Thoracic aorta (tissue), 2 donors: ENCODE measurements at regions not wholly inside any gene's neighbourhood (a gene's known extent, or its start where the extent isn't known, plus 50 kb on each side); places are given as distances from the start of the nearest gene placed in this dataset.

Experiments
- ATAC-seq: fragments of 150-250 bp; one replicate; pipeline ENCODE4 v1.8.0; 2017; ENCODE audit warnings: low read depth; ENCODE audit not compliant: insufficient number of reproducible peaks, low FRiP score
- DNase-seq: peaks from one replicate; pipeline ENCODE4 v3.0.0-alpha.2; 2020; ENCODE audit warnings: low spot score
- H3K27ac ChIP-seq, 2 donors: fragments of 200-600 bp; sonication (generic); 1 replicate in 1 of 2; 2 replicates in 1 of 2; pipeline ENCODE4 v1.5.1; 2016; ENCODE audit warnings: mild to moderate bottlenecking in 2 of 2, moderate library complexity in 2 of 2
- H3K27me3 ChIP-seq: fragments of 200-600 bp; sonication (generic); replicated peaks from 2 replicates; pipeline ENCODE4 v1.6.0; 2016; ENCODE audit warnings: mild to moderate bottlenecking; ENCODE audit not compliant: insufficient read depth
- H3K36me3 ChIP-seq: fragments of 200-600 bp; sonication (generic); one replicate; pipeline ENCODE4 v1.5.1; 2016
- H3K4me1 ChIP-seq, 2 donors: fragments of 200-600 bp; sonication (generic); 1 replicate in 1 of 2; 2 replicates in 1 of 2; pipeline versions ENCODE4 v1.5.1 to v1.6.0; 2016; ENCODE audit warnings: low read depth in 2 of 2, mild to moderate bottlenecking in 1 of 2; ENCODE audit not compliant: control insufficient read depth in 1 of 2
- H3K4me3 ChIP-seq: fragments of 200-600 bp; sonication (generic); 2 replicates; pipeline ENCODE4 v1.5.1; 2016; ENCODE audit warnings: mild to moderate bottlenecking
- H3K9me3 ChIP-seq: fragments of 200-600 bp; sonication (generic); 2 replicates; pipeline ENCODE4 v1.5.1; 2016
- TF ChIP-seq, protein P1 (sequence below): fragments of 200-600 bp; sonication (generic); IDR thresholded peaks from one replicate; pipeline ENCODE4 v1.5.1; 2019; ENCODE audit warnings: antibody characterized with exemption

DNA sequence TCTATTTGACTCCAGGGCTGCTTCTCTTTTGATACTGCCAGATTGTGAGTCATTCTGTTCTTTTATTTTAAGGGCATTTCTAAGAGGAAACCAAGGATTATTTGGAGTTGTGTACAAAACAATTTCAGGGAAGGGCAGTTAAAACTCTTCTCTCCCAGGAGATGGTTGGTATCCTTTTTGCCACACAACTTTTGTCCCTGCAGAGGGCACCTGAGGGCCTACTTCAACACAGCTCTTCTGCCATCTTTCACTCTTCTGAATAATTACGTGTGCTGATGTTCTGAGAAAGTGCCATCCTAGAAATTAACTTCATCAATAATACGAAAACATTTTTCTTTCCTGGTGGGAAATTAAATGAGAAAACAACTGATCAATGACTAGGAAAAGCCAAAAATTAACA lies 75.7 kb upstream of the GADL1 start:
- H3K9me3 ChIP-seq = no peaks in the 10 kb centered on the region
- ATAC-seq (no peak), DNase-seq (no peak)
- no peak overlapping the region for H3K4me3 ChIP-seq
- TF ChIP-seq, protein P1, sequence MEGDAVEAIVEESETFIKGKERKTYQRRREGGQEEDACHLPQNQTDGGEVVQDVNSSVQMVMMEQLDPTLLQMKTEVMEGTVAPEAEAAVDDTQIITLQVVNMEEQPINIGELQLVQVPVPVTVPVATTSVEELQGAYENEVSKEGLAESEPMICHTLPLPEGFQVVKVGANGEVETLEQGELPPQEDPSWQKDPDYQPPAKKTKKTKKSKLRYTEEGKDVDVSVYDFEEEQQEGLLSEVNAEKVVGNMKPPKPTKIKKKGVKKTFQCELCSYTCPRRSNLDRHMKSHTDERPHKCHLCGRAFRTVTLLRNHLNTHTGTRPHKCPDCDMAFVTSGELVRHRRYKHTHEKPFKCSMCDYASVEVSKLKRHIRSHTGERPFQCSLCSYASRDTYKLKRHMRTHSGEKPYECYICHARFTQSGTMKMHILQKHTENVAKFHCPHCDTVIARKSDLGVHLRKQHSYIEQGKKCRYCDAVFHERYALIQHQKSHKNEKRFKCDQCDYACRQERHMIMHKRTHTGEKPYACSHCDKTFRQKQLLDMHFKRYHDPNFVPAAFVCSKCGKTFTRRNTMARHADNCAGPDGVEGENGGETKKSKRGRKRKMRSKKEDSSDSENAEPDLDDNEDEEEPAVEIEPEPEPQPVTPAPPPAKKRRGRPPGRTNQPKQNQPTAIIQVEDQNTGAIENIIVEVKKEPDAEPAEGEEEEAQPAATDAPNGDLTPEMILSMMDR = no peak
- no peaks in the 10 kb centered on the region for H3K36me3 ChIP-seq
- H3K27ac ChIP-seq = no peak overlapping the region
- no peaks in the 10 kb centered on the region for H3K27me3 ChIP-seq
- H3K4me1 ChIP-seq = no peaks in the 10 kb centered on the region

DNA sequence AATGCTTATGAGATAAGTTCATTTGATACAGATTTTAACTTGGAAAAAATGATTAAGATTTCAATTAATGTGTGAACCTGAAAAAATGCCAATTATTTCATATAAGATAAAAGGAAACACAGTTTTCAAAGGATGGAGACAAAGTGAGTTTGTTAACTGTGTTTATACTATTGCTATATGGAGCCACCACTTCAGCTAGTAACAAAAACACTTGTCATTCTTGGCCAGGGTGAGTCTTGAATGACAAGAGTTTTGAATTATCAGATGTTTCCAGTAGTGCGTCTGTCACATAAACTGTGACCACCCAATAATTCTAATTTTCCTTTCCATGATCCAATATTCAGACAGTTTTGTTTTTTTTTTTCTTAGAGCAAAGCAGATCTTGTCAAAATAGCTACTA lies 78.0 kb upstream of the GADL1 start:
- no peak for ATAC-seq
- TF ChIP-seq, protein P1 = no peak
- no peak for DNase-seq
- Histone ChIP-seq H3K27me3 (no peaks in the 10 kb centered on the region), H3K4me3 (no peak overlapping the region), H3K36me3 (no peaks in the 10 kb centered on the region), H3K9me3 (no peaks in the 10 kb centered on the region), H3K27ac (no peak overlapping the region), H3K4me1 (no peaks in the 10 kb centered on the region)

DNA sequence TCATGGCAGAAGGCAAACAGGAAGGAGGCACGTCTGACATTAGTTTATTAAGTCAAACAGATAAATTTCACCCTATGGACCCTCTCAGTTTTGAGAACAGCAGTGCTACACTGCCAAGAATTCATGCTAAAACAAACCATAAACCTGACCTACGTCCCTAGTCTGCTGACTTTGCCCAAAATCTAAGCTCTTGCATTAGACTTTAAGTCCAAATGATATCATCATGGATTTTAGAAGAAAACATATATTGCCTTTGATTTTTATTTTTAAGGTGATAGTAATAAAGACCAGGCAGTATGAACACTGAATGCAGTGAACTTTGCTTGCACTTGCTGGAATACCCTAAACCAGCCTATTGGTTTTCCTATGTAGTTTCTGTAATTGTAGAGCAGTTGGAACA lies 79.6 kb upstream of the GADL1 start:
- H3K27me3 ChIP-seq = no peaks in the 10 kb centered on the region
- TF ChIP-seq, protein P1 = no peak
- H3K9me3 ChIP-seq = no peaks in the 10 kb centered on the region
- H3K27ac ChIP-seq = no peak overlapping the region
- no peak for ATAC-seq
- no peaks in the 10 kb centered on the region for H3K4me1 ChIP-seq
- no peak overlapping the region for H3K4me3 ChIP-seq
- H3K36me3 ChIP-seq = no peaks in the 10 kb centered on the region
- no peak for DNase-seq

DNA sequence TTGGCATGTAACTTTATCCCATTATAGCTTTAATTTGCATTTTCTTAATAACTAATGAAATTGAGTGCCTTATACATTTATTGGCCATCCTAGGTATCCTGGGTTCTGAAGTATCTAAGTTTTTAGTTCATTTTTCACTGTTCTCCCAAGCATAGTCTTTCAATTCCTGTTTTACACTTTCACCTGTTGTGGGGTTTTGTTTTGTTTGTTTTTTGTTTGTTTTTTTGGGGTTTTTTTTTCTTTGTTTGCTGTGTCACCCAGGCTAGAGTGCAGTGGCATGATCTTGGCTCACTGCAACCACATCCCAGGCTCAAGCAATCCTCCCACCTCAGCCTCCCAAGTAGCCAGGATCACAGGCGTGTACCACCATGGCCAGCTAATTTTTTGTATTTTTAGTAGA lies 83.1 kb upstream of the GADL1 start:
- TF ChIP-seq, protein P1 = no peak
- Histone ChIP-seq H3K9me3 (no peaks in the 10 kb centered on the region), H3K4me1 (no peaks in the 10 kb centered on the region), H3K4me3 (no peak overlapping the region), H3K36me3 (no peaks in the 10 kb centered on the region), H3K27ac (no peak overlapping the region), H3K27me3 (no peaks in the 10 kb centered on the region)
- ATAC-seq (no peak), DNase-seq (no peak)

DNA sequence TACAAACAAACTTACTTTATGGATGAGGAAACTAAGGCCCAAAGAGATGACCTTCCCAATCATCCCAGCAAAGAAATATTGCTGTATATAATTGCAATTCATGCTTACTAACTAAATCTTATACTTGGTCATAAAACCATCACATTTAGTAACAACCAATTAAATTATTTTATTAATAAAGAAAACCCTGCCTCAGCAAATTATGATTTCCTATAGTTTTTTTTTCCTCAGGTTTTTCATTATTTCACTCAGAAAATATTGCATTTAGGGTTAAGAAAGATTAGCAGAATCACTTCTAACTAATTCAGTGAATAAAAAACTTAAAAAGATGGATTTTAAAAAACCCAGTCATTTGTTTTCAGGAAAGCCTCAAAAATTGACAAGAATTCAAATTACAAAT lies 86.5 kb upstream of the GADL1 start:
- DNase-seq (no peak), ATAC-seq (no peak)
- Histone ChIP-seq H3K27me3 (no peaks in the 10 kb centered on the region), H3K9me3 (no peaks in the 10 kb centered on the region), H3K36me3 (no peaks in the 10 kb centered on the region), H3K4me1 (peaks cover 0 to 14% of the 10 kb centered on the region in 2 donors), H3K27ac (no peak overlapping the region), H3K4me3 (no peak overlapping the region)
- TF ChIP-seq, protein P1 = no peak
